Dedifferentiated amniotic fluid mesenchymal stem cell (primary cell): ENCODE measurements at regions not wholly inside any gene's neighbourhood (a gene's known extent, or its start where the extent isn't known, plus 50 kb on each side); places are given as distances from the start of the nearest gene placed in this dataset.
"Not testable (repeated sequence)": the region's sequence is repeated elsewhere in the genome, so short reads cannot be mapped to it uniquely, and the experiment has no call there.

Experiments used
- DNase-seq: peaks from one replicate; pipeline ENCODE4 v3.0.0-alpha.2; 2016; ENCODE audit errors: extremely low spot score

- no peak for DNase-seq
These were observed 353.3 kb downstream of the HACE1 start for GRCh38 chr6:104506429-104506828.

GRCh38 chr6:104505838-104506237 lies 353.9 kb downstream of the HACE1 start:
- DNase-seq: no peak

- no peak for DNase-seq
These were observed 359.5 kb downstream of the HACE1 start for GRCh38 chr6:104500265-104500664.

DNA sequence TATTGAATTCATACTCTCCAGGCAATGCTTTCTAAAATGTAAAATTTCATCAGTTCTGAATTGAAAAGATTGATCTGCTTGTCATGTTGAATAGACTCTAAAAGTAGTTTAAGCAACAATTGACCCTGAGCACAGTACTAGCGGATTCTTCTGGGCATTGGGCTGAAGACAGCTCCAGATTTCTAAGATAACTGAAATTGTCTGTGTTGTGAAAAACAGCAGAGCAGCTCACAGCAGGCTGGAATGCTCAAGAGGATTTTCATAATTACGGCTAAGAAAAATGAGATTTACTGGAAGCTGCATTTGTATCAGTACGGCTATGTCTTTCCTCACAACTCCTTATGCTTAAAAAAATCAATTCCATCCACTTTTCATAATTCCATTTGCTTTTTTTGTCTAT lies 373.7 kb downstream of the HACE1 start:
- no peak for DNase-seq

- DNase-seq: no peak
These were observed 375.1 kb downstream of the HACE1 start for GRCh38 chr6:104484626-104485025.

- no peak for DNase-seq
These were observed 375.5 kb downstream of the HACE1 start for GRCh38 chr6:104484191-104484590.

DNA sequence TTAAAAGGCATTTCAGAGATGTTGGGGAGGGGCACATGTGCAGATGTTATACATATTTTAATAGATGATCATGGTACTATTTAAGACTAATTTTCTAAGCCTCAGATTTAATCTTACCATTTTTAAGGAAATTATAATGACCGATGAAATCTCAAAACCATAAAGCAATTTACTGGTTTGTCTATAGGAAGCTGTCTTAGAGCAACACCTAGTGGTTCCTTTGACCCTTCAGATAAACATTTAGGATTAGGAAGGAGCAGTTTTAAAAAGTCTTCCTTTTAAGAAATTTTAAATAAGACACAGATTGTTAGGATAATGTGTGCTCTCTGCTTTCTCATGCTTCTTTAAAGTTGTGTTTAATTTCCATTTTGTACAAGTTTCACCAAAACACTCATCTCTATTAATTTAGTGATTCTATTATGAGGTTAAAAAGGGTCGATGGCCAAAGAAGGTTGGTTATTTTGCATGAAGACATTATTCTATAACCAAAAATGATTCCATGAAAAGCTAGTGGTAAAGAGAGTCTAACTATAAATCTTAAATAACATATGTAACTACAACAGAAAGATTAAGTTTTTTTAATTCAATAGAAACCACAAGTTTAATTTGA lies 376.4 kb downstream of the HACE1 start:
- no peak for DNase-seq

- DNase-seq: no peak
These were observed 382.1 kb downstream of the HACE1 start for GRCh38 chr6:104477569-104477968.

DNA sequence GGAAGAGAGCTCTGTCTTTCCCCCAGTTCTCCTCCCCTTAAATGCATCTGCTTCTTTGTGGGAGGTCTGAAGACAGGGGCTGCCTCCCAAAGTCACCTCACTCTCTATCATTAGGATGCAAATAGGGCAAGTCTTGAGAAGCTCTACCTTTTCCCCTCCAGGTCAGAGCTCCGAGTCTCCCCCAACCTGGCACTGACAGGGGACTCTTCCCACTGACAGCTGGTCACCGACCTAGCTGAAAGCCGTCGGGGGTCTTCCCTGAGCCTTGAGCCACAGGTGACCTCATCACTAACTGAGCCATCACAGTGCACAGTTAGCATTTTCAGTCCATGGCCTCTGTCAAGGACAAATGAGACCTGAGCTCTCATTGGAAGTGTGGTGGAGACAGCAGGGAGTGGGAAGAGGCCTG lies 386.7 kb downstream of the HACE1 start:
- no peak for DNase-seq

DNA sequence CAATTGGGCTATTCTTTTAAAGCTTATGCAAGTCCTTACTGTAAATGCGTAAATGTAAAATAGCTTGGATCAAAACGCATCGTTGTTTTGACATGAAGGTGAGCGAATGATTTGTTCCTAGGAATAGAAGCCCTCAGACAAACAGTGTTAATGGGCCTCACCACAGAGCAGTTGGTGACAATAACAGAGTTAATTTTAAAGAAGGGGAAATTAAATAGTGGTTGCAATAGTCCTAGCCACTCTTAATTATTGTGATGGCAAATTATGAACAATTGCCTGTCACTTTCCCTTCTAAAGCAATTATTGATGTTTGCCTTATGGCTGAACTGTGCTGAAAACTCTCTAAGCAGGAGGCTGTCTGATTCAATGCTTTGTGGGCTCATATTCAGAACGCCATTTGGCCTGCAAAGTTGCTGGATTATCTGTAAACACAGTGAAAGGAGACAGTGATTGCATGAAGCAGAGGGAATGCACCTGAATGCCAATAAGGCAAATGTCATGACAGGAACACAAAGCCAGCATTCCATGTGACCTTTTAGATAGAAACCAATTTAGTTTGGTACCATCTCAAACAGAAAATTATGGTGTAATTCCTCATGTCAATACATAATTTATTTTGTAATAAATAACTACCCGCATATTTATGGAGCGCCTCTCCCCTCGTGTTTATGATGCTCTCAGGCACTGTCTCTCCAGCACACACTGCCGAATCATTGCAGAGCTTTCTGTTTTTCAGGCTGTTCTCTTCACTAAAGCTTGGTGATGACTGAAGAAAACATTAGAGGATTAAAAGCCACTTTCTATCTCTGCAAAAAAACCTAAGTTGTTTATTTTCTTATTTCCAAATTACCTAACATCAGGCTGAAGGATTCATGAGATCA lies 387.5 kb downstream of the HACE1 start:
- no peak for DNase-seq

DNA sequence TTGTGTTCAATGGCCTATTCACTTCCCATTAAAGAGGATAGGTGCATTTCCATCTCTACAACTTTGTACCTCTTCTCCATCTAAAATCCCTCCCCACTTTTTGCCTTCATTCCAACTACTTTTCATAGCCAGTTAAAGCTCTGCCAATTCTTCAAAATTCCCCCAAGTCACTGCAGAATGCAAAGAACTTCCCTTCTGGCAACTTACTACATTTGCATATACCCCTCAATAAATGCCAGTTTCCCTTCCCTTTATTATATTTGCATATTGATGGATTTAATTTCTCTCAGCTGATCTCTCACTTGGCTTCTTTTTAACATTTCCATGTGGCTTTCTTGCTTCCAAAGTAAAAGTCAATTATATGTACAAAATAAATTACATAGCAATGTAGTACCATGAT lies 393.4 kb downstream of the HACE1 start:
- DNase-seq: no peak

DNA sequence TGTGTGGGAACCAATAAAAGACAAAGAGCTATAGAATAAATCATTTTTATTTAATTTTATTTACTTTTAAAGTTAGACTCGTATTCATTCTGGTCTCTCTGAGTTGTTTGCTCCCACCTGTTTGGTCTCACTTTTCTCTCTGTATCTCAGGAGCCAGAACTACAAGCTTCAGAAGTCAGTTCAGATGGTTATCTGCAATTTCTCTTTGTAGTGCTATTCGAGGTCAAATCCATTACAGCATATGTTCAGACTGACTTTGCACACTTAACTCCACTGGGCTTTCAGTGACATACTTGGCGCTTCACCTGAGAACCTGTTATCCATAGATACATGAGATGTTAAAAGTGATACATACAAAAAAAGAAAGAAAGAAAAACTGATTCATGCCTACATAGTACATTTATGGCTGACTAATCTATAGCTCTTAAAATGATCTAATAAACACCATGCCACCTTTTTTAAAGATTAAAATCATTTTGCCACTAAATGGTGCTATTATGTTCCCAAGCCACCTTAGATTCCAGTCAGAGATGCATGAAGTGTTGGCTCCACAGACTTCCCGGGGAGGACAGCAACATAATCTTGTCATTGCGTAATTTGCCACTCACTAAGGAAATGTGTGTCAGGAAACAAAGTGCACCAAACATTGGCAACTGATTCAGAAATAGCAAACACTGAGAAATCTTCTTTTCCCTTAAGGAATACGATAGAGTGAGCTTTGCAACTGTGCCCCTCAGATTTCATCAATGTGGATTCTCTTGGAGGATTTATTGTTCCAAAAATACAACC lies 396.7 kb downstream of the HACE1 start:
- no peak for DNase-seq

DNA sequence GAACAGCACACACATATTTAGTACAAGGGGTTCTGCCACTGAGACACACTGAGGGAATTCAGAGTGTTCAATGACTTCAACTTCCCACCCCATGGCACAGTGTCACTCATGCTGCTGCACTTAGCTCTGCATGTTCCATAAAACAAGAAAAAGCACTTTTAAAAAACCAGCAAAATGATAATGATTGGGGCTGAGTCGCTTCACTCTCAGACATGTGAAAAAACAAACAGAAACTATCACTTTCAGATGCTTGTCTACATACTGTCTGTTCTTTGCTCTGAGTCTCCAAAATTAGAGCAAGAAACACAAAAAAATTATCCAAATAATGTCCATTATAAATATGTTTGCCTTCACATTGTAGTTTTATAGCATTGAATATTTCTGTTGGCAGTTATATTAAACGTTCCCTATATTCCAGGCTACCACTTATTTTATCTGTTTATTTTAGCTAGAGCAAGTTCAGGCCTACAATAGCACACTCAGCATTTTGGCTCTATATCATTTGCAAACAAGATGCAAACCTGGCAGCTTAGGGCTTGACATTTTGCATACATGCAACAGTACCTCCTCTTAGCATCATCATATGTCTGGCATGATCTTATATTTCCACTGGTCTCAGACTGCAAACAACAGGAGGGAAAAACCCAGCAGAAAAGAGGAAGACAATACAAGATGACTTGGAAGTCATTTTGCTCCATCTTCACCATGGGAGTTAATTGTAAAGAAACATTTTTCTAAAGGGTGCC lies 398.8 kb downstream of the HACE1 start:
- DNase-seq: no peak

DNA sequence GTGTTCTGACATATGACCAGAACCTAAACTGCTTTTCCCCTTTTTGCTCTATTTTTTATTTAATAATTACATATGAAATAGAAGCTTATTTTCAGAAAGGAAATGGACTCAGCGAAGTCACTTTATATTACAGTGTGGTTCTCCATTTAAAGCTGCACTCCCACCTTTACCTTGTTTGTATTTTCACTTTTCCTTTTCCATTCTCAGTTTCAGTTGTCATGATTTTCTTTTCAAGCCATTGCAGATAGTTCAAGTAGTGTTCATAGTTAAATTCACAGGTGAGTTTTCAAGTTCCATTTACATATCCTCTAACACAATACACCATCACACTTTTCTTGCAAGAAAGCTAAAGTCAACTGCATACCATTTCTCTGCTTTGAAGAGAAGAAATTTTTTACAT lies 400.2 kb downstream of the HACE1 start:
- no peak for DNase-seq

DNA sequence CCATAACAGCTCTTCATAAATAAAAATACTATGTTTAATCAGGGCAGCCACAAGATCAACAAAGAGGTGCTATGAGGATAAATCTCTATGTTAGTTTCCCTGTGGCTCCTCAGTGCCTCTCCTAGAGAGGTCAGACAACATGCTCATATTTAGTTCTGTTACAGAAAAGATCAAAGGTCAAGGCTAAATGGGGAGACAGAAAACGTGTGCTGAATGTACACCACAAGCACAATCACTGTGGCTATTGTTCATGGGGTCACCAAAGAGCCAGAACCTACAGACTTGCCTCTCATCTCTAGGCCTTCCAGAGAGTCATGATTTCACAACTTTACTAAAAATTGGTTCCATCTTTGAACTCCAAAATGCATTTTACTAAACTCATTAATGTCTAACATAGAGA lies 409.8 kb downstream of the HACE1 start:
- no peak for DNase-seq

DNA sequence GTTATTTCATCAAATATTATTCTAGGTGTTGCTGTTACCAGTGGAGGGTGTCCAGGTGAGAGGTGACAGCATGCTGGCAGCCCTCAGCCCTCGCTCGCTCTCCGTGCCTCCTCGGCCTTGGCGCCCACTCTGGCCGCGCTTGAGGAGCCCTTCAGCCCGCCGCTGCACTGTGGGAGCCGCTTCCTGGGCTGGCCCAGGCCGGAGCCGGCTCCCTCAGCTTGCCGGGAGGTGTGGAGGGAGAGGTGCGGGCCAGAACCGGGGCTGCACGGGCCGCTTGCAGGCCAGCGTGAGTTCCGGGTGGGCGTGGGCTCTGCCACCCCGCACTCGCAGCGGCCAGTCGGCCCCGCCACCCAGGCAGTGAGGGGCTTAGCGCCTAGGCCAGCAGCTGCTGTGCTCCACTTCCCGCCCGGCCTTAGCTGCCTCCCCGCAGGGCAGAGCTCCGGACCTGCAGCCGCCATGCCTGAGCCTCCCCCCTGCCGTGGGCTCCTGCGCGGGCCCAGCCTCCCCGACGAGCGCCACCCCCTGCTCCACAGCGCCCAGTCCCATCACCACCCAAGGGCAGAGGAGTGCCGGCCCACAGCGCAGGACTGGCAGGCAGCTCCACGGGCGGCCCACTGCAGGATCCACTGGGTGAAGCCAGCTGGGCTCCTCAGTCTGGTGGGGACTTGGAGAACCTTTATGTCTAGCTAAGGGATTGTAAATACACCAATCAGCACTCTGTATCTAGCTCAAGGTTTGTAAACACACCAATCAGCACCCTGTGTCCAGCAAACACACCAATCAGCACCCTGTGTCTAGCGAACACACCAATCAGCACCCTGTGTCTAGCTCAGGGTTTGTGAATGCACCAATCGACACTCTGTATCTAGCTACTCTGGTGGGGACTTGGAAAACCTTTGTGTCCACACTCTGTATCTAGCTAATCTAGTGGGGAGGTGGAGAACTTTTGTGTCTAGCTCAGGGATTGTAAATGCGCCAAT lies 413.3 kb downstream of the HACE1 start:
- DNase-seq: not testable (repeated sequence)

- no peak for DNase-seq
These were observed 425.2 kb downstream of the HACE1 start for GRCh38 chr6:104434519-104434918.

GRCh38 chr6:104431096-104431495 lies 428.6 kb downstream of the HACE1 start:
- DNase-seq: no peak

DNA sequence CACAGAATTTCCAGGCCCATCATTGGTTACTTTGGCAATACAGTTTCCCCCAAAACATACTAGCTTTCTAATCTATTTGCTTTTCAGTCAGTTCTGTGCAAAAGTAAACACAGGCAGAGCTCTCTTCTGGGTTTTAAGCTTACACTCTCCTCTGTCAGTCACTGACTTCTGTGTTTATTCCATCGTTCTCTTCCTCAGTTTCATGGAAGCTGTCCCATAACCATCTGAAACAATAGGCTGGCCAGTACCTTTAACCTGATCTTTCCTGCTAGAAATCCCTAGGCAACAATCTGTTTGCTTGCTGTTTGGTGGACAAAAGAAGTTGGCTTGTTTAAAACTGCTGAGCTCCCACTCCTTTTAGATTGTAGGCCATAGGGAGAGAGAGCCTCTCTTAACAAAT lies 431.5 kb downstream of the HACE1 start:
- DNase-seq: no peak

- DNase-seq: no peak
These were observed 436.0 kb downstream of the HACE1 start for GRCh38 chr6:104423691-104424090.

- DNase-seq: no peak
These were observed 438.1 kb downstream of the HACE1 start for GRCh38 chr6:104421650-104422049.
